Adrenal gland (tissue), 9 donors: ENCODE measurements at regions not wholly inside any gene's neighbourhood (a gene's known extent, or its start where the extent isn't known, plus 50 kb on each side); places are given as distances from the start of the nearest gene placed in this dataset.

Source experiments
- DNase-seq, 7 donors: peaks; one replicate each; pipeline ENCODE4 v3.0.0-alpha.2; 2019 to 2020
- H3K27ac ChIP-seq, 5 donors: fragments of 200-600 bp; sonication (generic) in 4 of 5; 1 replicate in 3 of 5; 2 replicates in 2 of 5; pipeline versions ENCODE4 v1.5.1 to v1.8.0; 2016 to 2020; ENCODE audit warnings: mild to moderate bottlenecking in 1 of 5
- H3K27me3 ChIP-seq: fragments of 200-600 bp; 2 replicates; pipeline ENCODE4 v1.8.0; 2021
- H3K36me3 ChIP-seq, 2 donors: fragments of 200-600 bp; replicated peaks in 1 of 2; 1 replicate in 1 of 2; 2 replicates in 1 of 2; pipeline versions ENCODE4 v1.5.1 to v1.8.0; 2018 to 2022
- H3K4me1 ChIP-seq, 2 donors: fragments of 200-600 bp; replicated peaks in 1 of 2; 1 replicate in 1 of 2; 2 replicates in 1 of 2; pipeline versions ENCODE4 v1.5.1 to v1.8.0; 2018 to 2021
- H3K4me3 ChIP-seq, 4 donors: fragments of 200-600 bp; sonication (generic) in 3 of 4; one replicate each; pipeline ENCODE4 v1.5.1; 2016 to 2018
- H3K9me3 ChIP-seq, 3 donors: fragments of 200-600 bp; sonication (generic) in 1 of 3; replicated peaks in 1 of 3; 1 replicate in 2 of 3; 2 replicates in 1 of 3; pipeline versions ENCODE4 v1.5.1 to v1.8.0; 2016 to 2021
- POLR2A ChIP-seq, 2 donors: fragments of 450-650 bp; IDR thresholded peaks; one replicate each; pipeline ENCODE4 v1.6.1; 2017; ENCODE audit warnings: antibody characterized with exemption in 2 of 2, mild to moderate bottlenecking in 2 of 2, moderate library complexity in 1 of 2
- WGBS, 4 donors: extraction: QIAGEN DNeasy Blood & Tissue Kit in 2 of 4; methylation state at CpG; one replicate each; pipeline versions ENCODE4 v1.1.5 to v1.1.7; 2013 to 2017; 5-methylcytosine and 5-hydroxymethylcytosine counted together
- intact Hi-C, 2 donors: fragments of 100-400 bp; cut with DNase I; formaldehyde crosslinking; loops; one replicate each; pipeline versions ENCODE4 v1.14.1 to v1.15.0; 2022 to 2023
- TF ChIP-seq, protein P1 (sequence below), 6 experiments: fragments of 450-650 bp in 4 of 6; fragments of 200-600 bp in 2 of 6; sonication (generic) in 1 of 6; IDR thresholded peaks; 1 replicate in 5 of 6; 2 replicates in 1 of 6; pipeline versions ENCODE4 v1.5.1 to v1.8.0; 2016 to 2021; ENCODE audit warnings: antibody characterized with exemption in 6 of 6, mild to moderate bottlenecking in 2 of 6, moderate library complexity in 1 of 6
- donor health status: healthy with polysubstance abuse.
- donor health status: Bipolar disorder and iron deficiency.
- donor health status: DM: yes; HTN: yes; CAD: no.
- donor health status: DM: no; HTN: no; CAD: no.
- donor health status: DM: no; HTN: no; CAD: no.

DNA sequence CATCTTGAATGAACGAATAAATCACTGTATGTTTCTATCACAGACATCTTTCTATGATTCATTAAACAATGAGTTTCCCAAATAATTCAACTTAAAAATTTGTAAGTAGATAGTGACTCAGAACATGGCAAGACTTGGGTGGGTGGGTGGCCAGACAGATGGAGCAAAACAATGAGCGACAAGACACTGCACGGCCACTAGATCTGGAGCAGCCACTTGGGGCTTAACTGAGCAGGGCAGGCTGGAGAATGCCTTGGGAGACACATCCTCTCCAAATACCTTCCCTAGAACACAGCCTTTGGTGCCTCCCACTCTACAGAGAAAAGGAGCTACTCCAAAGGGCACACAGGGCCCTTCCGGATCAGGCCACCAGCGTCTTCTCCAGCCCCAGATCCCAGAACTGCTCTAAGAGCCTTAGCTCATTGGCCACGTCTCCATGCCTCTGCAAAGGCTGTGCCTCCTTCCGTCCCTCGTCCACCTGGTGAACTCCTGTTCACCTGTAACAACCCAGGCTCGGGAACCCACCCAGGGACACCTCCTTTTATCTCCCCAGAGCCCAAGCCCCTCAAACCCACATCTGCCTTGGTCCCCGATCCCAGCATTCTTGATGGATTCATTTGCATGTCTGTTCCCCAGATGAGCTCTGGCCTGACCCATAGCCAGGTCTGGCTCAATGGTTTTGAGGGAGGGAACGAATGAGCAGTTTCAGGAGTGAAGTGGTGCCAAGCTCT, 134.9 kb upstream of the IQSEC1 start:
- no peaks in the 10 kb centered on the region for H3K4me1 ChIP-seq
- H3K36me3 ChIP-seq, result no peaks in the 10 kb centered on the region
- no peak overlapping the region for H3K27ac ChIP-seq
- intact Hi-C loops, result no loop called here
- TF ChIP-seq, protein P1, sequence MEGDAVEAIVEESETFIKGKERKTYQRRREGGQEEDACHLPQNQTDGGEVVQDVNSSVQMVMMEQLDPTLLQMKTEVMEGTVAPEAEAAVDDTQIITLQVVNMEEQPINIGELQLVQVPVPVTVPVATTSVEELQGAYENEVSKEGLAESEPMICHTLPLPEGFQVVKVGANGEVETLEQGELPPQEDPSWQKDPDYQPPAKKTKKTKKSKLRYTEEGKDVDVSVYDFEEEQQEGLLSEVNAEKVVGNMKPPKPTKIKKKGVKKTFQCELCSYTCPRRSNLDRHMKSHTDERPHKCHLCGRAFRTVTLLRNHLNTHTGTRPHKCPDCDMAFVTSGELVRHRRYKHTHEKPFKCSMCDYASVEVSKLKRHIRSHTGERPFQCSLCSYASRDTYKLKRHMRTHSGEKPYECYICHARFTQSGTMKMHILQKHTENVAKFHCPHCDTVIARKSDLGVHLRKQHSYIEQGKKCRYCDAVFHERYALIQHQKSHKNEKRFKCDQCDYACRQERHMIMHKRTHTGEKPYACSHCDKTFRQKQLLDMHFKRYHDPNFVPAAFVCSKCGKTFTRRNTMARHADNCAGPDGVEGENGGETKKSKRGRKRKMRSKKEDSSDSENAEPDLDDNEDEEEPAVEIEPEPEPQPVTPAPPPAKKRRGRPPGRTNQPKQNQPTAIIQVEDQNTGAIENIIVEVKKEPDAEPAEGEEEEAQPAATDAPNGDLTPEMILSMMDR (IDR thresholded peaks at IDR 0.05), result no peak
- no peak for TF ChIP-seq POLR2A (IDR thresholded peaks at IDR 0.05)
- DNase-seq, result no peak
- WGBS, 4 donors, result 82 to 86% (median 83%) methylated on average over 11 of the region's 11 CpGs
- H3K27me3 ChIP-seq, result peaks cover 15% of the 10 kb centered on the region
- H3K4me3 ChIP-seq, result no peak overlapping the region
- H3K9me3 ChIP-seq, result no peaks in the 10 kb centered on the region

DNA sequence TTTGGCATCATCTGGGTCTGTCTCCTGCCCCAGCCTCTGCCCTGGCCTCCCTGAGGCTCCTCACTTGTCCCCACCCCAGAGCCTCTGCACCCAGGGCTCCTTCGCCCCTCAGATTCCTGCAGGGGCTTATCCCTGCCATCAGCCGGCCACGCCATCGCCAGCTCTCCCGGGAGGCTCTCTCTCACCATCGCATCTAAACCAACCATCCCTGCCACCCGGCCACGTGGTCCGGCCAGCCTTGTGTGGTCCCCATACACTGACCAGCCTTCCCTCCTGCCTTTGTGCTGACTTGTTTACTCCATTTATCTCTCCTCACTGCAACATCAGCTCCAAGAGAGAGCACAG, 134.3 kb upstream of the IQSEC1 start:
- TF ChIP-seq, protein P1 (IDR thresholded peaks at IDR 0.05), result no peak
- TF ChIP-seq POLR2A (IDR thresholded peaks at IDR 0.05), result no peak
- H3K36me3 ChIP-seq, result no peaks in the 10 kb centered on the region
- H3K9me3 ChIP-seq, result no peaks in the 10 kb centered on the region
- intact Hi-C loops, result no loop called here
- no peak for DNase-seq
- H3K27me3 ChIP-seq, result peaks cover 15% of the 10 kb centered on the region
- H3K27ac ChIP-seq, result no peak overlapping the region
- no peaks in the 10 kb centered on the region for H3K4me1 ChIP-seq
- 82 to 96% (median 90%) methylated on average over 9 of the region's 9 CpGs for WGBS, 4 donors
- no peak overlapping the region for H3K4me3 ChIP-seq

DNA sequence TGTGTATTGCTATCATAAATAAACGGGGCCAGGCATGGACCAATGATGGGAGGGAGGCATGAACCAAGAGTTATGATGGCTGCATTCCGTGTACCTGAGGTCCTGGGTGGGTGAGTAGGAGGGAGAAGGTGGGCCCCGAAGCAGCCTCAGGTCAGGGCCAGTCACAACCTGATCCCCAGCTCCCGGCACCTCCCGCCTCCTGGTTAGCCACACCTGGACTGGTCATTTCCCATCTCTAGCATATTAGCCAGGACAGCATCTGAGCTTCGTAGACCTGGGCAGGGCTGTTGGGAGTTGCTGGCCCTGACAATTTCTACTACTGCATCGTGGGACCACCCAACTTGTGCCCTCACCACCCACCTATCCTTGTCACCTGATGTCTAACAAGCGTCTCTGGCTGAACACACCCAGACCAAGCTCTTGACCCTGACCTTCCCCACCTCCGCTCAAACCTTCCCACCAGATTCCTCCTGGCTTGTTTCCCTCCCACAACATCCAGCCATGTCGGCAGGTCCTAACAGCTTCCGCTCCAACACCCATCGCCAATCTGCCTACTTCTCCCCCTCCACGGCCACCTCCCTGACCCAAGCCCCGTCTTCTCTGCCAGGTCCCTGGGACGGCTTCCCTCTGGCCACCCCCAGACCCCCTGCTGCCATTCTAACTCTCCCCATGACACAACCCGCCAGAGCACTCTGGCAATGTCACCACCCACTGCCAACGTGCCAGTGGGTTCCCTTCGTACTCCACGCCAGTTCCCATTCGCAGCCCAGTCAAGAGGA, 133.8 kb upstream of the IQSEC1 start:
- peaks cover 15% of the 10 kb centered on the region for H3K27me3 ChIP-seq

DNA sequence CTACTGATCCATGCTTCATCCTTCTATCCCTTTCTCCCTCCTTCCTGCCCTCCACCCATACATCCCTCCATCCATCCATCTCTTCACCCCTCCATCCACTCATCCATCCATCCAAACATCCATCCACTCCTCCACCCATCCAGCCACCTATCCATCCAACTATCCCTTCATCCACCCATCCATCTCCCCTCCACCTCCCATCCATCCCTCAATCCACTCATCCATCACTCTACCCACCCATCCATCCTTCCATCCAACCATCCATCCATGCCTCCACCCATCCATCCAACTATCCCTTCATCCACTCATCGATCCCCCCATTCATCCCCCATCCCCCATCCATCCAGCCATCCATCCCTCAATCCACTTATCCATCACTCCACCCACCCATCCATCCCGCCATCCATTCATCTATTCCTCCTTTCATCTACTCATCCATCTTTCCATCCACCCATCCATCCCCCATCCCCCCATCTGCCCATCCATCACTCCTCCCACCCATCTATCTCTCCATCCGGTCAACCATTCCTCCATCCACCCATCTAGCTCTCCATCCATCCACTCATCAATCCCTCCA, 132.4 kb upstream of the IQSEC1 start:
- DNase-seq, result peak in 1 of 7 donors; percentile 1
- Histone ChIP-seq H3K4me1 (no peaks in the 10 kb centered on the region), H3K27ac (no peak overlapping the region), H3K9me3 (no peaks in the 10 kb centered on the region), H3K4me3 (no peak overlapping the region), H3K27me3 (peaks cover 15% of the 10 kb centered on the region), H3K36me3 (no peaks in the 10 kb centered on the region)
- 87 to 93% (median 88%) methylated on average over 3 of the region's 3 CpGs for WGBS, 4 donors
- intact Hi-C loops, result no loop called here
- TF ChIP-seq, protein P1 (IDR thresholded peaks at IDR 0.05), result no peak
- no peak for TF ChIP-seq POLR2A (IDR thresholded peaks at IDR 0.05)

More for the DNA sequence above, 133.8 kb upstream of the IQSEC1 start:
- WGBS, 4 donors, result 76 to 83% (median 78%) methylated on average over 20 of the region's 20 CpGs
- Histone ChIP-seq H3K36me3 (no peaks in the 10 kb centered on the region), H3K9me3 (no peaks in the 10 kb centered on the region), H3K27ac (no peak overlapping the region), H3K4me1 (no peaks in the 10 kb centered on the region), H3K4me3 (no peak overlapping the region)
- DNase-seq, result no peak
- TF ChIP-seq POLR2A (IDR thresholded peaks at IDR 0.05), result no peak
- TF ChIP-seq, protein P1 (IDR thresholded peaks at IDR 0.05), result no peak
- intact Hi-C loops, result no loop called here
